Activated CD4-positive, alpha-beta T cell treated with anti-CD3 and anti-CD28 coated beads, Interleukin-2, Interleukin-6, amounts not matched to agents 100 ng/mL and 50 ng/mL, durations not matched to agents 16 hours and 8 hours (primary cell): ENCODE measurements at regions not wholly inside any gene's neighbourhood (a gene's known extent, or its start where the extent isn't known, plus 50 kb on each side); places are given as distances from the start of the nearest gene placed in this dataset.
"Not testable (repeated sequence)": the region's sequence is repeated elsewhere in the genome, so short reads cannot be mapped to it uniquely, and the experiment has no call there.

Experiments
- DNase-seq: peaks from one replicate; pipeline ENCODE4 v3.0.0-alpha.2; 2020

DNA sequence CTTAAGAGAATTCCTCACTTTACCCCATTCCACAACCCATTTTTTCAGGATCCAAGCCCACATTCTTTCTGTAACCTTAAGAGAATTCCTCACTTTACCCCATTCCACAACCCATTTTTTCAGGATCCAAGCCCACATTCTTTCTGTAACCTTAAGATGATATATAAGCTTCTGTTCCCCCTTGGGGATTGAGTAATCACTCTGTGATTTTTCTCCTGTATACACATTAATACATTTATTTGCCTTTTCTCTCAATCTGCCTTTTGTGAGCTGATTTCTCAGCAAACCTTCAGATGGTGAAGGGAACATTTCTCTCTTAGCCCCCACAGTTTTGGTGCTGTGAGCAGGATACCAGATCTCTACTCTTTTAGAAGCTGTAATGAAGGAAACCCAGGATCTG lies 494.1 kb downstream of the TMEM135 start:
- not testable (repeated sequence) for DNase-seq

DNA sequence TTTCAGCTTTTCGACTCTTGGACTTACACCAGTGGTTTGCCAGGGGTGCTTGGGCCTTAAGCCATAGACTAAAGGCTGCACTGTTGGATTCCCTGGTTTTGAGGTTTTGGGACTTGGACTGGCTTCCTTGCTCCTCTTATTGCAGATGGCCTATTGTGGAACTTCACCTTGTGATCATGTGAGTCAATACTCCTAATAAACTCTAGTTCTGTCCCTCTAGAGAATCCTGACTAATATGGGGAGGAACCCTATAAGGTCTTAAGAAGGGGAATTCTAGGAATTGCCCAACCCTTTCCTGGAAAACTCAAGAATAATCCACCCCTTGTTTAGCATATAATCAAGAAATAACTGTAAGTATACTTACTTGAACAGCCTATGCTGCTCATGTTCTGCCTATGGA lies 491.8 kb downstream of the TMEM135 start:
- DNase-seq: no peak

DNA sequence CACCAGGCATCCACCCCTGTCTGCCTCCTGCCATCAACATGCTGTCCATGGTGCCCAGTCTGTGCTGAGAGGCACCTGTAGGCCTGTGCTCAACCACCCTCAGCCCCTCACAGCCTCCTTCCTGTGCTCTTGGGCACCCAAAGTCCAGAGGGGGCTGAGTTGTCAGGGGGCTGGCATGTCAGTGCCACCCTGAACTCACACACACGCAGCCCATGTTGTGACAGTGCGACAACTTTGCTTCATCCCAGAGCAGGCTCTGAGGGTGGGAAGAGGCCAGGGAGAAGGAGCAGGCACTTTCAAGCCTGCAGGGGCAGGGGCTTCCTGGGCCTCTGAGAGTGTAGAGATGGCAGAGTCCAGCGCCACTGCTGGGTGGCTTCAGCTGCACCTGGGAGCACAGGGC lies 491.0 kb downstream of the TMEM135 start:
- DNase-seq: no peak

DNA sequence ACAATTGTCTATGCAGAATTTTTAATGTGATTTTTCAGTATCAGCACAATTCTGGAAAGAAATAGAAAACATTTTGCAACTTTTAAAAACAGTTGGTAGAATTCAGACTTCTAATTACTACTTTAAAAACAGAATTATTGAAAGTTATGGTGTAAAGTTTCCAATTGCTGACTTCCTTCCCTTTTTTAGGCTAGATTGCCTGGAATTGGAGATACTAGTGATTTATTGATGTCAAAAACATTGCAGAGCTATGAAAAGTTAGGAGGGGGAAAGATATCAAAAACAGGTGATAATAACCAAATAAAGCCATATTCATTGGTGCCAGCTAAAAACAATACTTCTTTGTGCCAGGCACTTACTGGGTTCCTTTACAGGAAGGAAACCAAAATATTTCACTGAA lies 485.5 kb downstream of the TMEM135 start:
- DNase-seq: no peak

DNA sequence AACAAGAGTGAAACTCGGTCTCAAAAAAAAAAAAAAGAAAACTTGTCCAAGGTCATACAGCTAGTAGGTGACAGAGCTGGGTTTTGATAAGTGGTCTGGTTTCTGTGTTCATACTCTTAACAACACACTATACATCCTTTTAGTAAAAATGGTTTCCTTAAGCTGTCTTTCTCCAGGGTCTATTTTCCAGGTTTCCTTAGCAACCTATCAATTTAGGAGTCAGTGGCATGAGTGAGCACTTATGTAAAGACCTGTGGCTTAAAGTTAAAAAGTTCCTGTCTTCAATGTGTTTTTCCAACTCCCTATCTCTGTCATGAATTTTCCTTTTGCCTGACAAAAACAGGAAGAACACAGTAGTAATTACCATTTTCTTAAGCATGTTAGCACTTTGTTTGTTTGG lies 480.5 kb downstream of the TMEM135 start:
- no peak for DNase-seq

DNA sequence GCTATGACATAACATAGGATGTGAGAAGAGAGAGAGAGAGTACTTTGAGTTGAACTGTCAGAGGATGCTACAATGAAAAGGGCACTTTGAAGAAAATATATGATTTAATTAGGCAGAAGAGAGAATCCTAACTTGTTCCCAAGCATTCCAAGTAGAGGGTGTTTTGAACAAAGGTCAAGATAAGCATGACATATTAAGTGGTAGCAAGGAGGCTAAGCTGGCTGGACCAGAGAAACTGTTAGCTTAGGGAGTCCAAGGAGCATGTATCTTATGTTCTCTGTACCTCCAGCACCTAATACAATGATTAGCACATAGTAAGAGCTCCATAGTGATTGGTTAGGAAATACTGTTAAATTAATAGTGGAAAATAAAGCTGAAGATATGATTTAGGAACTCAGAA lies 479.6 kb downstream of the TMEM135 start:
- DNase-seq: no peak

DNA sequence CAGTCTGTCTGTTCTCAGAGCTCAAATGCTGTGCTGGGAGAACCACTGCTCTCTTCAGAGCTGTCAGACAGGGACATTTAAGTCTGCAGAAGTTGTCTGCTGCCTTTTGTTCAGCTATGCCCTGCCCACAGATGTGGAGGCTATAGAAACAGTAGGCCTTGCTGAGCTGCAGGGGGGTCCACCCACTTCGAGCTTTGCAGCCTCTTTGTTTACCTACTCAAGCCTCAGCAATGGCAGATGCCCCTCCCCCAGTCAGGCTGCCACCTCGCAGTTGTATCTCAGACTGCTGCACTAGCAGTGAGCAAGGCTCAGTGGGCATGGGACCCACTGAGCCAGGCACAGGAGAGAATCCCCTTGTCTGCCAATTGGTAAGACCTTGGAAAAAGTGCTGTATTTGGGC lies 470.0 kb downstream of the TMEM135 start:
- DNase-seq: not testable (repeated sequence)

DNA sequence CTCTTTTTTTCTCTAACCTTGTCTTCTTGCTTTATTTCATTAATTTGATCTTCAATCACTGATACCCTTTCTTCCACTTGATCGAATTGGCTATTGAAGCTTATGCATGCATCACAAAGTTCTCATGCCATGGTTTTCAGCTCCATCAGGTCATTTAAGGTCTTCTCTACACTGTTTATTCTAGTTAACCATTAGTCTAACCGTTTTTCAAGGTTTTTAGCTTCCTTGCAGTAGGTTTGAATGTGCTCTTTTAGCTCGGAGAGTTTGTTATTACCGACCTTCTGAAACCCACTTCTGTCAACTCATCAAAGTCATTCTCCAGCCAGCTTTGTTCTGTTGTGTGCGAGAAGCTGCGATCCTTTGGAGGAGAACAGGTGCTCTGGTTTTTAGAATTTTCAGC lies 469.2 kb downstream of the TMEM135 start:
- DNase-seq: not testable (repeated sequence)

DNA sequence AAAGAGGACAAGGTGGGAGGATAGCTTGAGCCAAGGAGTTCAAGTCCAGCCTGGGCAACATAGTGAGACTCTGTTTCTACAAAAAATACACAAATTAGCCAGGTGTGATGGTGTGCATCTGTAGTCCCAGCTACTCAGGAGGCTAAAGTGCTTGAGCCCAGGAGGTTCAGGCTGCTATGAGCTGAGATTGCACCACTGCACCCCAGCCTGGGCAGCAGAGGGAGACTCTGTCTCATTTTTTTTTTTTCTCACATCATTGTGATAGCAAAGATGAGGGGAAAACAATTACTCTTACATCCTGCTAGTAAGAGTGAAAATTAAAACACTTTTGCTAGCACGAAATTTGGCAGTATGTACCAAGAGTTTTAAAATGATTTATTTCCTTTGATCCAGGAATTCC lies 463.7 kb downstream of the TMEM135 start:
- no peak for DNase-seq

DNA sequence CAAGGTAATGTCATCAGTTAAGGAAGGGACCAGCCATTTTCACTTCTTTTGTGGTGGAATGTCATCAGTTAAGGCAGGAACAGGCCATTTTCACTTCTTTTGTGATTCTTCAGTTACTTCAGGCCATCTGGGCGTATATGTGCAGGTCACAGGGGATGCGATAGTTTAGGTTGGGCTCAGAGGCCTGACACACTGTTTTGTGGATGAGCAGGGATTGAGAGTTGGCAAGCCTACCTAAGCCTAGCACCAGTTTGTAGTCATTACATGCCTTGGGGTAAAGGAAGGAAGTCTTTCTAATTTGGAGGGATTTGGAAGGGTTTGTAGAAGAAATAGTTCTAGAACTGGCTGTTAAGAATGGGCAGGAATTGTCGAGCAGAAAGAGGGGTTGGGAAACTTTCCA lies 457.2 kb downstream of the TMEM135 start:
- not testable (repeated sequence) for DNase-seq

DNA sequence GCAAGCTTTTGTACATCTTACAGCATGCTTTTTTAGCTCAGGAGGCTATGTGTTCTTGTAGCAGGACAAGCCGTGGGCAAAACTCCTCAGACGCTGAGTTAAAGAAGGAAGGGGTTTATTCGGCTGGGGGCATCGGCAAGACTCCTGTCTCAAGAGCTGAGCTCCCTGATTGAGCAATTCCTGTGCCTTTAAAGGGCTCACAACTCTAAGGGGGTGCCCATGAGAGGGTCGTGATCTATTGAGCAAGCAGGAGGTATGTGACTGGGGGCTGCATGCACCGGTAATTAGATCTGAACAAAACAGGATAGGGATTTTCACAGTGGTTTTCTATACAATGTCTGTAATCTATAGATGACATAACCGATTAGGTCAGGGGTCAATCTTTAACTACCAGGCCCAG lies 456.3 kb downstream of the TMEM135 start:
- not testable (repeated sequence) for DNase-seq

DNA sequence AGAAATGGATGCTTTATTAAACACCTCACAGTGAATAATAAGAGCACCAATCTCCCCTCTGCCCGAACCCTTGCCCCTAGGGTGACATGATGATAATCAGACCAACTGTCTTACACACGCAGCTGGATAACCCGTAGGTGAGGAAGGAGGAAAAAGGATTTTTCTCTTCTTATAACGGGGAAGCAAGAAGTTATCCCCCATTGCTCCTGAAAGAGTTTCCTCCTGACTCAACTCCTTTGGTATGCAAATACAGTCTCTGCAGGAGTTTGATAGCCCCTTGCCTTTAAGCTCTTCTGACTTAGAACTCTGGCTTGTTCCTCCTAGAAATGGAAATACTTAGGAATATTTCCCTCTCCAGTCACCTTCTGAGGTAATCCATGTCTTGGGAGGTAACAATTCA lies 455.8 kb downstream of the TMEM135 start:
- DNase-seq: no peak

DNA sequence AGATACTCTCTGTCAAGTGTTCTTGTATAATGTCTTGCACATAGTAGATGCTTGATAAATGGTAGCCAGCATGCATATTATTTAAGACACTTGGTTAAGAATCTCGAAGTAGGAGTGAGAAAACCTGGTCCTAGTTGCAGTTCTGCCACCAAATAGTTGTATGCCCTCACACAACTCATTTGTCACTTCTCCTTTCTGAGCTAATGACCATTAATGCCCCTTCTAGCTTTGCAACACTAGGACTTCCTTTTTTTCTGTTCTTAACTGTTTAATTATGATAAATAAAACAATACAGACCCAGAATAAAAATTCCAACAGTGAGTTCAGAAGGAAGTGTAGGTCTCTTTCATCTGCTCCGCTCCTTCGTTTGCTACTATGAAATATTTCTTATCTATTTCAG lies 453.6 kb downstream of the TMEM135 start:
- DNase-seq: no peak

DNA sequence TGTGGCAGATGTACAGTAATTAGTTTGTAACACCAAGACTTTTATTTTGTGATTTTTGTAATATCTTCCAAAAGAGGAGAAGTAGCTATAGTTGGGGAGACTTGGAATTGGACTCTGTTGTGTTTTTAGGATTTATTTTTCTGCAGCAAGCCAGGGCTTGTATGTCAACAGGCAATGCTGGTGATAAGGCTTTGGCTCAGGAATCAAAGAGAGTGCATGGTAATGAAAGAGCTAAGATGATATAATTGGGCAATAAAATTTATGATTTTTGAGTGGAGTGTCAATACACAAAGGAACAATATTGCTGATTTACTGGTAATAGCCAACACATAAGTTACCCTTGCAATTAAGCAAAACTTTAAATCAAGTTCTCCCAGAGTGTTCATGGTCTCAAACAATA lies 452.9 kb downstream of the TMEM135 start:
- no peak for DNase-seq

DNA sequence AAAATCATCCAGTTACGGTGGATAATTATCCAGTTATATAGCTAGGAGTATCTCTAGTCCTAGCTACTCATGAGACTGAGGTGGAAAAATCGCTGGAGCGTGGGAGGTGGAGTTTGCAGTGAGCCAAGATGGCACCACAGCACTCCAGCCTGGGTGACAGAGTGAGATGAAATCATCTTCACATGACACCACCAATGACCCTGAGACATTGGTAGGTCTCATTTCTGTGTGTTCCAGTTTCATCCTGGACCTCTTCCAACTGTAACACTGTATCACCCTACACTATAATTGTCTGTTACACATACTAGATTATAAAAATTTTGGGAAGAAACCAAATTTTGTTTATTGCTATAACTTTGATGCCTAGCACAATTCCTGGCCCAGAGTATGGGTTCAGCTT lies 446.8 kb downstream of the TMEM135 start:
- no peak for DNase-seq

DNA sequence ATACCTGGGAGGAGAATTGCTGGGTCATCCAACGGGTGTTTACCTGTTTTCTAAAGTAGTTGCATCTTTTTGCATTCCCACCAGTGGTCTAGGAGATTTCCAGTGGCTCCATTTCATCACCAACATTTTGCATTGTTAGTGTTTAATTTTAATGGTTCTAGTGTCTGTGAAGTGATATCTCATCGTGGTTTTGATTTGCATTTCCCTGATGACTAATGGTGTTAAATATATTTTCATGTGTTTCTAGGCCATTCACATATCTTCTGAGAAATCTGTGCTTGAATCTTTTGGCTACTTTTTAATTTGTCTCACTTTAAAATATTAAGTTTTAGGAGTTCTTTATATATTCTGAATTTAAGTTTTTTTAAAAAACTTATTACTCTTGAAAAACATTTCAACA lies 439.6 kb downstream of the TMEM135 start:
- no peak for DNase-seq

DNA sequence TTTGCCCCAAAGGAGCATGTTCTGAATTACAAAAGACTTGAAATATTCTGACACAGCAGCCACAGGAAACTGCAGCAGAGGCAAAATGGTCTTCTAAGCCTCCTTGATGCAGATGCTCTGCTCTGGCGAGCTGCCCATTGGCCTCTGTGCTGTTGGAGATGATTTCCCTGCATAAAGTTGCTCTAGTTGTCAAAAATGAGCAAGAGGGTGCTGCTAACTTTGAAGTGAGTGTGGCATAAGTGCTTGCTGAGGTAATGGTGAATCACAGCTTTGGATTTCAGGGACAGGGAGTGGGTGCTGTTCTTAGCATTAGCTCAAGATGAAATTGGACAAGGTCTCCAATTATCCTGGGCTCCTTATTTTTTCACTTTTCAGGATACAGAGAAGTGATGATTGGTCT lies 435.4 kb downstream of the TMEM135 start:
- no peak for DNase-seq

DNA sequence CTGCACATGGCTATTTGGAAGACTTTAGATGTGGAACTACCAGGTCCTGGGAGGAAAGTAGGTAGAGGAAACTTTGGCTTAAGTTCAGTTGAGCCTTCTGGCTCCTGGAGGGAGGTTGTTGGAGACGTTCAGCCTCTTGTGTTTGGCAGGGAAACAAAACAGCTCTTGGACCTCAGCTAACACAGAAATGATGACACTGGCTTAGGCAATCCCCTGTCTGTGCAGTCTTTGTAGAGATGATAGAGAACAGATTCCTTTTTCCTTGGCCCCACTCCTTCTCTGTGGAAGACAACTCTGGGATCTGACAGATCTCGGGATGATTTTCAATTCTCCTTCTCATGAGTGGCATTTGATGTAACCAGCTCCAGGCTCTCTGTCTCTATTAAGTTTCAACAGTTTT lies 428.5 kb downstream of the TMEM135 start:
- no peak for DNase-seq

DNA sequence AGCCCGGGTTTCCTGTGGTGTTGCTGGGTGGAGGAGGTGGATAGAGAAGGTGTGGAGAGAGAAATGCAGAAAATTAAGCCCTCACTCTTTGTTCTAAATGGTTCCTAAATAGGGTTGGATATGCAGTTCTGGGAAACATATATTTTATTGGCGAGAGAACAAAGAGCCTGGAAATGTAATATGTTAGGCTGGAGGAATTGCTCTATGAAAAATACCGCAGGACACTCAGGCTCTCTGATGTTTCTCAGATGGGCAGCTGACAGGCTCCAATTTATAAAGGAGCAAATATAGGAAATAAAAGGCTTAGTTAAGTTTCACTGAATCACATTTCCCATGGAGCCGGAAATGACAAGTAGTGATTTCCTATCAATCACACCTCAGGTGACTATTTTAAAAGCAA lies 428.0 kb downstream of the TMEM135 start:
- no peak for DNase-seq

DNA sequence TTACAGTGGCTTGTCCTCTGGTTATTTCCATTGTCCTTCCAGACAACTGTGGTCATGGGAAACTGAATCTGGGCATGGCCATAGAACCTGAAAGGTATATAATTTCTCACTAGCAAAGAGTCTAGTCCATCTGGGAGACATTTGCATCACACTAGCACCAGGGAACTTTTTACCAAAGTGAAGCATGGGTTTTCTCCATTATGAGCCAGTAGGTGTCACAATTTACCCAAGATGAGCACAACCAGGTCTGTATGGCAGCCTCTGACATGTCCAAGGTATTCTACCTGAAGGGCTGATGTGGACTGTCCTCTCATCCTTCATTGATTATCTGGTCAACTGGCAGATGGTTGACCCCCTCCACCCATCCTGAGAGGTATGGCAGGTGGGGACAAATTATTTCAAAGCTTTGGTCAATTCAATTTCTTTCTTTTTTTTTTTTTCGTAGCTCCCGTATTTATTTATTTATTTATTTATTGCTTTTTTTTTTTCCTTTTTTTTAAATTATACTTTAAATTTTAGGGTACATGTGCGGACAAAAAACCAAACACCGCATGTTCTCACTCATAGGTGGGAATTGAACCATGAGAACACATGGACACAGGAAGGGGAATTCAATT lies 425.9 kb downstream of the TMEM135 start:
- DNase-seq: peak; percentile 4

DNA sequence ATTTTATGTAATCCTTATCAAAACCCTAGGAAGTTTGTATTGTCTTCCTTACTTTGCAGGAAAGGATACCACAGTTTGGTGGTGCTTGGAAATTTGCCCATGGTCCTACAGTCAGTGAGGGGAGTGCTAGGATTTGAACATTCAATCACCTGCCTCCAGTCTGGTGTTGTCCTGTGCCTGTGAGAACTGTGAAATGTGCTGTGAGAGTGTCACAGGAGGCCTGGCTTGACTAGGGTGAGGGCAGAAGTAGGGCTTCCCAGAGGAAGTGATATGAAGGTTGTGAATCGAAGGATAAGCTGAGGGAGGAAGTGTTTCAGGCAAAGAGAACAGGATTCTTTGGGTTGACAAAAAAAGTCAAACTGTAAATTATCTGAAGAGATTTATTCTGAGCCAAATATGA lies 424.4 kb downstream of the TMEM135 start:
- no peak for DNase-seq

DNA sequence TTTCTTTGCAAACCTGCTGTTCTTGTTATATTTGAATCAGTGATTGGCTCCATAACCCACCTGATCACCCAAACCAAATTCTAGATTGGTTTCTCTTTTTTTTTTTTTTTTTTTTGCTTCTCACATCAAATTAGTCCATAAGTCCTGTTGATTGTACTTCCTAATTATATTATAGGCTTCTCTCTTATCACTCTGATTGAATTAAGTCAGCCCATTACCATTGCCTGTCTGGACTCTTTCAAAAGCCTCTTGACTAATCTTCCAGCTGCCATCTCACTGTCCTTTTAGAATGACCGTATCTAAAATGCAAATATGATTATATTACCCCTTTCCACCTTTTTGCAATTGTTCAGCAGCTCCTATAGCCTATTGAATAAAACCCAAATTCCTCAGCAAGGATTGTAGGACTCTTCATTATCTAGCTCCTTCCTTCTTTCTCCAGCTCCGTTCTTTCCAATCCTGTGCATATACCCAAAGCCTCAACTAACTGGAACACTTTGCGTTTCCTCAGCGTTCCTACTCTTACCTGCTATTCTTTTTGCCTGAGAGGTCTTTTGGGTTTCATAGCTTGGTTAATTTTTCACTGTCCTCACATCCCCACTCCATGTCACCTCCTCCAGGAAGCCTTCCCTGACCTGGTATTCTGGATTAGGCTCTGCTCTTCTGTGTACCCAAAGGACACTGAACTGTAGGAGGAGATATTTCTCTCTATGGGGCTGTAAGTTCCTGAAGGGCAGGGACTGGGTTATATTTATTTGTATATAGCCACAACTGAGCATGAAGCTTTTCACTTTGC lies 423.3 kb downstream of the TMEM135 start:
- no peak for DNase-seq

DNA sequence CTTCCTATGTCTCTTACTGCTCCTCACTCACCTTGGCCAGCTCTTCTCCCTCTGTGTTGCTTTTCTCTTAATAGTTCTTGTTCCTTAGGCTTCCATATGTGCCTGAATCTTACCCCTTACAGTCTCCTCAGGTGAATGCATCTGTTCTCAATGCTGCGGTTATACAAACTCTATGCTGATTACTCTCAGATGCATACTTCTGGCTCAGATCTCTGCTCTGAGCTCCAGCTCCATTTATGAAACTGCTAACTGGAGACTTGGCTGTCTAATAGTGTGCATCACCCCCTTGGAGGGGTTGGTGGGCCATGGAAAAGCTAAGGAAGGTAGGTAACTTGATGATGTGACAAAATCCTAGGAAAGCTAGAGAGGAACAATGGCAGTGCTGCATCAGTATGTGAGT lies 422.5 kb downstream of the TMEM135 start:
- DNase-seq: no peak

DNA sequence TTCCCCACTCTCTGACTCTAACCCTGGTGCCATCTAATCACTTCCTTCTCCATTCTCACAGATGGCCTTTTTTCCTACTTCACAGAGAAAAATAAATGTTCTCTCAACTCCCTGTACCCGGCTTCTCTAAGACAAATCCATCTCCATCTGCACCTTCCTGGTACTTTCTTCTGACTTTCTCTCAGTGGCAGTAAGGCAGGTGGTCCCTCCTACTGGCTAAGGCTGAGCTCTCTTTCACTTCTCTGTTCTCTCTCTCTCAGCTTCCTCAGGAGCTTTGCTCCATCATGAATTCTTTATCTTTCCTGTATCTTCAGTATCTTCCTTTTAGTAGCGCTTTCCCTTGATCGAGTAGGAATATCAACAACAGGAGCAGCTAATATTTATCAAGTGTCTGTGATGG lies 421.6 kb downstream of the TMEM135 start:
- no peak for DNase-seq

DNA sequence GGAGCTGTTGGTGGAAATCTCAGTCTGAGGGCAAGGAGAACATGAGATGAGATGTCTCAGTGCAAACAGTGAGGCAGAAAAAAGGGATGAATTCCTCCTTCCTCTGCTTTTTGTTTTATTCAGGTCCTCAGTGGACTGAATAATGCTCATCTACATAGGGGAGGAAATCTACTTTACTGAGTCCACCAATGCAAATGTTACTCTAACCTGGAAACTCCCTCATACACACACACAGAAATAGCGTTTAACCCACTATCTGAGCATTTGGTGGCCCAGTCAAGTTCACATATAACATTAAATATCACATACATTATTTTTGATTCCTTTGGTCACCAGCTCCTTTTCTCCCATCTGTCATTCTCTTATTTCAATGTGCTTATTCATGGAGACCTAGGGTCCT lies 418.8 kb downstream of the TMEM135 start:
- no peak for DNase-seq
